Immature natural killer cell (primary cell): ENCODE measurements at regions not wholly inside any gene's neighbourhood (a gene's known extent, or its start where the extent isn't known, plus 50 kb on each side); places are given as distances from the start of the nearest gene placed in this dataset.
"Not testable (repeated sequence)": the region's sequence is repeated elsewhere in the genome, so short reads cannot be mapped to it uniquely, and the experiment has no call there.

Experiments used
- DNase-seq, 3 donors: peaks; one replicate each; pipeline ENCODE4 v3.0.0; 2022; ENCODE audit warnings: mixed read lengths in 1 of 3
- H3K27ac Mint-ChIP-seq, 6 donors: one replicate each; pipeline ENCODE4 v1.8.0; 2020; ENCODE audit warnings: mixed read lengths in 6 of 6, mild to moderate bottlenecking in 5 of 6, inconsistent platforms in 4 of 6, moderate library complexity in 3 of 6
- H3K27me3 Mint-ChIP-seq, 3 donors: one replicate each; pipeline ENCODE4 v1.8.0; 2020 to 2021; ENCODE audit warnings: low read depth in 3 of 3, mild to moderate bottlenecking in 3 of 3, mixed read lengths in 3 of 3, moderate library complexity in 3 of 3, inconsistent platforms in 1 of 3
- H3K36me3 Mint-ChIP-seq, 3 donors: one replicate each; pipeline ENCODE4 v1.8.0; 2020; ENCODE audit warnings: mixed read lengths in 3 of 3, inconsistent platforms in 2 of 3, mild to moderate bottlenecking in 2 of 3
- H3K4me1 Mint-ChIP-seq, 2 donors: one replicate each; pipeline ENCODE4 v1.8.0; 2020; ENCODE audit warnings: inconsistent platforms in 2 of 2, mild to moderate bottlenecking in 2 of 2, mixed read lengths in 2 of 2, moderate library complexity in 1 of 2
- H3K4me3 Mint-ChIP-seq, 5 donors: one replicate each; pipeline ENCODE4 v1.8.0; 2020; ENCODE audit warnings: mild to moderate bottlenecking in 5 of 5, mixed read lengths in 5 of 5, inconsistent platforms in 3 of 5, moderate library complexity in 3 of 5
- H3K9me3 Mint-ChIP-seq, 6 donors: one replicate each; pipeline ENCODE4 v1.8.0; 2020; ENCODE audit warnings: mild to moderate bottlenecking in 6 of 6, mixed read lengths in 6 of 6, inconsistent platforms in 4 of 6, moderate library complexity in 3 of 6

DNA sequence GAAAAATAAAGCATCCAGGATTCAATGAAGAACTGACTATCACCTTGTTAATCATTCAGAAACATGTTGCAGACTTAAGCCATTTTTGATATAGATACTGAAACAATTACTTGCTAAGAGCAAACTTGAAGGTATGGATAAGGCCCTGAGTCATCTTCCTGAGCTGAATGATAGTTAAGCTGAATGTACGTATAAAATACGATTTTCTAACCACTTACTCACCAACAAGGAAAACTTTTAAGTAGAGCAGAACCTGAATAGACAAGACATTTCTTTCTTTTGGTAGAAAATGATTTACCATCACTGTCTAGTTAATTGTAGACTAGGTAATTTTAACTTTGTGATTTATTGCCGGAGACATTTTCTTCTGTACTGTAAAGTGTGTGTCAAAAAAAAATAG, 261.2 kb downstream of the RTP5 start:
- H3K27me3 Mint-ChIP-seq, H3K9me3 Mint-ChIP-seq, DNase-seq, H3K27ac Mint-ChIP-seq, H3K36me3 Mint-ChIP-seq, H3K4me3 Mint-ChIP-seq, H3K4me1 Mint-ChIP-seq: not testable (repeated sequence)

DNA sequence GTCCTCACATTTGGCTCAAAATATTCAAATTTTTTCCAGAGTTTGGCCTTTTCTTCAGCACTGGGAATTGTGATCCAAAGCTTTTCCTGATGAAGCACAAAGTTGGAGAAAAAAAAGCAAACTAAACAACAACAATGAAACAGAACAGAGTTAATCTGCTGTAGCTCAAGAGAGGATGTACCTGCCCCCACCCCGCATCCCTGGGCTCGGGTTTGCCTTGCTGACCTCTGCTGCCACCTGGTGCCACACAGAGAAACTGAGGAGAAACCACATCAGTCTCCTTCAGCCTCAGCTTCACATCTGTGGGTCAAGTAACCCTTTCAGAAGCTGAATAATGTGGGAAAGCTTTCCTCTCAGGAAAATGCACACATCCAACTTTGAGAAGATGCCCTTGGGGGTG, 290.4 kb downstream of the RTP5 start:
- not testable (repeated sequence) for H3K27ac Mint-ChIP-seq, H3K36me3 Mint-ChIP-seq, H3K27me3 Mint-ChIP-seq, H3K4me3 Mint-ChIP-seq, H3K4me1 Mint-ChIP-seq, H3K9me3 Mint-ChIP-seq, DNase-seq

DNA sequence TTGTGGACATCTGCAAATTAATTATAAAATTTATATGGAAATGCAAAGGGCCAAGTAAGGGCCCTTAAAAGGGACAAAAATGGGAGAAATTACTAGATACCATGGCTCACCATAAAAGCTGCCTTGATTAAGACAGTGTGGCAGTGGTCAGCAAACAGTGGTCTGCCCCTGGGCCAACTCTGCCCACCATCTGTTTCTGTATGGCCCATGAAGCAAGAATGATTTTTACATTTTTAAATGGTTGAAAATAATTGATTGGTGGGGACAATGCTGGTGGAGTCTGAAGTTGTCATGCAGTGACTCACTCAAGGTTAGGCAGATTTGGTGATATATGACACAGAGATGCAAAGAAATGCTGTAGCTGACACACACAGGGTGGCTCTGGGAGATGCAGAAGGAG, 295.6 kb downstream of the RTP5 start:
- H3K4me1 Mint-ChIP-seq, H3K4me3 Mint-ChIP-seq, H3K9me3 Mint-ChIP-seq, DNase-seq, H3K27ac Mint-ChIP-seq, H3K27me3 Mint-ChIP-seq, H3K36me3 Mint-ChIP-seq: not testable (repeated sequence)

DNA sequence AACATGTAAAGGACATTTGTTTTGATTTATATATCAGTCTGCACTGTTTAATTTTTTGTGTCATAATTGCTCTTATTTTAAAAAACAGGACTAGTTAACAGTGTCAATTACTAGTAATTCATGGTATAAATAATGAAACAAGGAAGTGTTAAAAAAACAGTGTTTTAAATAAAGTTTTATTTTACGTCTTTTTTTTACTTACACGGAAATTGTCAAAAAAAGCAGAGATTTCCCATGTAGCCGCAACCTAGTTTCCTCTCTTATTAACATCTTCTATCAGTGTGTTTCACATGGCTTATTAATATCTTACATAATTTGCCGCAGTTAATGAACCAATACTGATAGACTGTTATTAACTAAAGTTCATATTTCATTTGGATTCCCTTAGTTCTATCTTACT, 301.8 kb downstream of the RTP5 start:
- H3K9me3 Mint-ChIP-seq, H3K4me1 Mint-ChIP-seq, H3K27ac Mint-ChIP-seq, H3K27me3 Mint-ChIP-seq, DNase-seq, H3K4me3 Mint-ChIP-seq, H3K36me3 Mint-ChIP-seq: not testable (repeated sequence)
